Gastroesophageal sphincter (tissue), 3 donors: ENCODE measurements at regions not wholly inside any gene's neighbourhood (a gene's known extent, or its start where the extent isn't known, plus 50 kb on each side); places are given as distances from the start of the nearest gene placed in this dataset.

Source experiments
- CTCF ChIP-seq, 4 experiments: fragments of 200-600 bp in 2 of 4; fragments of 450-650 bp in 2 of 4; sonication (generic) in 1 of 4; IDR thresholded peaks; one replicate each; pipeline ENCODE4 v1.5.1; 2017 to 2019; ENCODE audit warnings: antibody characterized with exemption in 4 of 4, mild to moderate bottlenecking in 2 of 4, moderate library complexity in 2 of 4
- POLR2A ChIP-seq, 2 donors: fragments of 450-650 bp; IDR thresholded peaks; one replicate each; pipeline ENCODE4 v1.6.1; 2017; ENCODE audit warnings: antibody characterized with exemption in 2 of 2, mild to moderate bottlenecking in 2 of 2, moderate library complexity in 1 of 2

GRCh38 chr7:89655946-89656345, 498.3 kb upstream of the STEAP1 start:
- TF ChIP-seq CTCF (IDR thresholded peaks at IDR 0.05) (no peak), POLR2A (IDR thresholded peaks at IDR 0.05) (no peak)
